GM23338 (cell line): ENCODE measurements at regions not wholly inside any gene's neighbourhood (a gene's known extent, or its start where the extent isn't known, plus 50 kb on each side); places are given as distances from the start of the nearest gene placed in this dataset.
A peak's percentile ranks its signal among the peaks of the same experiment; 100 is the strongest.

Experiments
- ATAC-seq: fragments of 200-7000 bp; cut with Tn5 transposase; 3 replicates; pipeline ENCODE4 v1.9.1; 2020
- DNase-seq: peaks from one replicate; pipeline ENCODE4 v3.0.0-alpha.2; 2015; ENCODE audit warnings: low spot score
- H2AFZ ChIP-seq: fragments of 200-600 bp; sonication (generic); 2 replicates; pipeline ENCODE4 v1.8.0; 2016; ENCODE audit warnings: antibody characterized with exemption, mild to moderate bottlenecking, moderate library complexity
- H3F3A ChIP-seq: fragments of 200-600 bp; sonication (generic); replicated peaks from 2 replicates; pipeline ENCODE4 v1.8.0; 2017; ENCODE audit warnings: antibody characterized with exemption, mixed run types, low read depth
- H3K27ac ChIP-seq: fragments of 200-600 bp; sonication (generic); 2 replicates; pipeline ENCODE4 v1.6.1; 2016; ENCODE audit warnings: low read depth
- H3K27me3 ChIP-seq: fragments of 200-600 bp; sonication (generic); 2 replicates; pipeline ENCODE4 v1.8.0; 2016; ENCODE audit warnings: mild to moderate bottlenecking, mixed run types, moderate library complexity; ENCODE audit not compliant: insufficient read depth
- H3K36me3 ChIP-seq: fragments of 200-600 bp; sonication (generic); 2 replicates; pipeline ENCODE4 v1.8.0; 2016; ENCODE audit warnings: mild to moderate bottlenecking; ENCODE audit not compliant: insufficient read depth
- H3K4me1 ChIP-seq: fragments of 200-600 bp; sonication (generic); 2 replicates; pipeline ENCODE4 v1.8.0; 2016; ENCODE audit warnings: mild to moderate bottlenecking, moderate library complexity; ENCODE audit not compliant: insufficient read depth
- H3K4me2 ChIP-seq: fragments of 200-600 bp; sonication (generic); 2 replicates; pipeline ENCODE4 v1.7.1; 2017; ENCODE audit warnings: mixed run types
- H3K4me3 ChIP-seq: fragments of 200-600 bp; sonication (generic); 2 replicates; pipeline ENCODE4 v1.6.1; 2016; ENCODE audit warnings: mixed run types
- H3K79me2 ChIP-seq: fragments of 200-600 bp; sonication (generic); replicated peaks from 2 replicates; pipeline ENCODE4 v1.8.0; 2017; ENCODE audit warnings: mild to moderate bottlenecking; ENCODE audit not compliant: insufficient read depth
- H3K9me2 ChIP-seq: fragments of 200-600 bp; sonication (generic); 2 replicates; pipeline ENCODE4 v1.8.0; 2017; ENCODE audit not compliant: insufficient read depth
- H4K20me1 ChIP-seq: fragments of 200-600 bp; sonication (generic); replicated peaks from 2 replicates; pipeline ENCODE4 v1.8.0; 2017; ENCODE audit warnings: mild to moderate bottlenecking; ENCODE audit not compliant: insufficient read depth
- H3K27ac Mint-ChIP-seq: 2 replicates; pipeline ENCODE4 v1.8.0; 2020; ENCODE audit warnings: inconsistent platforms, mild to moderate bottlenecking, moderate library complexity, mixed read lengths
- H3K27me3 Mint-ChIP-seq: 3 replicates; pipeline ENCODE4 v1.8.0; 2022; ENCODE audit warnings: low read depth, mild to moderate bottlenecking, moderate library complexity, mixed read lengths, inconsistent platforms; ENCODE audit not compliant: insufficient read depth, poor library complexity
- H3K36me3 Mint-ChIP-seq: 3 replicates; pipeline ENCODE4 v1.8.0; 2021; ENCODE audit warnings: low read depth, mild to moderate bottlenecking, inconsistent platforms, moderate library complexity, mixed read lengths
- H3K4me1 Mint-ChIP-seq: 3 replicates; pipeline ENCODE4 v1.8.0; 2020; ENCODE audit warnings: mild to moderate bottlenecking, inconsistent platforms, mixed read lengths
- H3K4me3 Mint-ChIP-seq: 3 replicates; pipeline ENCODE4 v1.8.0; 2021; ENCODE audit warnings: moderate library complexity, mild to moderate bottlenecking, inconsistent platforms, mixed read lengths
- H3K9me3 Mint-ChIP-seq: 3 replicates; pipeline ENCODE4 v1.8.0; 2020; ENCODE audit warnings: moderate library complexity, mild to moderate bottlenecking, inconsistent platforms, mixed read lengths
- CREB1 ChIP-seq: fragments of 250-450 bp; sonication (Bioruptor Pico); IDR thresholded peaks from 2 replicates; pipeline ENCODE4 v1.5.0; 2020; ENCODE audit warnings: low read depth, mild to moderate bottlenecking, moderate library complexity
- CTCF ChIP-seq, 2 experiments: fragments of 200-600 bp in 1 of 2; sonication (generic) in 1 of 2; conservative IDR thresholded peaks; 2 replicates each; pipeline versions ENCODE4 v1.5.1 to v1.6.1; 2016 to 2017; ENCODE audit warnings: antibody characterized with exemption in 2 of 2, low read depth in 2 of 2, mild to moderate bottlenecking in 2 of 2, moderate library complexity in 1 of 2
- EZH2 ChIP-seq: fragments of 200-600 bp; sonication (generic); IDR thresholded peaks from one replicate; pipeline ENCODE4 v1.8.0; 2017; ENCODE audit warnings: antibody characterized with exemption, mild to moderate bottlenecking, low read depth; ENCODE audit not compliant: unreplicated experiment
- EZH2phosphoT487 ChIP-seq: fragments of 200-600 bp; sonication (generic); IDR thresholded peaks from one replicate; pipeline ENCODE4 v1.8.1; 2018; ENCODE audit warnings: antibody characterized with exemption; ENCODE audit not compliant: unreplicated experiment
- JUNB ChIP-seq: IDR thresholded peaks from one replicate; pipeline ENCODE4 v1.6.1; 2016; ENCODE audit warnings: antibody characterized with exemption; ENCODE audit not compliant: unreplicated experiment
- NANOG ChIP-seq: IDR thresholded peaks from 2 replicates; pipeline ENCODE4 v1.6.1; 2016; ENCODE audit warnings: antibody characterized with exemption, borderline replicate concordance
- POLR2AphosphoS5 ChIP-seq: IDR thresholded peaks from 2 replicates; pipeline ENCODE4 v1.6.1; 2016; ENCODE audit warnings: antibody characterized with exemption, low read depth
- REST ChIP-seq: IDR thresholded peaks from one replicate; pipeline ENCODE4 v1.6.1; 2018; ENCODE audit warnings: antibody characterized with exemption; ENCODE audit not compliant: unreplicated experiment
- STAT1 ChIP-seq: IDR thresholded peaks from one replicate; pipeline ENCODE4 v1.6.1; 2016; ENCODE audit warnings: antibody characterized with exemption; ENCODE audit not compliant: unreplicated experiment
- ZNF114 ChIP-seq: fragments of 250-450 bp; sonication (Bioruptor Pico); IDR thresholded peaks from 2 replicates; pipeline ENCODE4 v1.5.0; 2020; ENCODE audit warnings: mild to moderate bottlenecking, moderate library complexity
- TF ChIP-seq, protein P1 (sequence below): IDR thresholded peaks from 2 replicates; pipeline ENCODE4 v1.6.1; 2016; ENCODE audit warnings: antibody characterized with exemption

GRCh38 chr2:6749962-6750361, 115.7 kb downstream of the CMPK2 start (continued):
- TF ChIP-seq REST: no peak
- no peak for TF ChIP-seq NANOG
- TF ChIP-seq CTCF (conservative IDR thresholded peaks at IDR 0.05; ENCODE audit: low read depth in 2 of 2): no peak
- TF ChIP-seq EZH2: no peak
- TF ChIP-seq CREB1 (CRISPR knock-in tag): no peak
- TF ChIP-seq, protein P1, sequence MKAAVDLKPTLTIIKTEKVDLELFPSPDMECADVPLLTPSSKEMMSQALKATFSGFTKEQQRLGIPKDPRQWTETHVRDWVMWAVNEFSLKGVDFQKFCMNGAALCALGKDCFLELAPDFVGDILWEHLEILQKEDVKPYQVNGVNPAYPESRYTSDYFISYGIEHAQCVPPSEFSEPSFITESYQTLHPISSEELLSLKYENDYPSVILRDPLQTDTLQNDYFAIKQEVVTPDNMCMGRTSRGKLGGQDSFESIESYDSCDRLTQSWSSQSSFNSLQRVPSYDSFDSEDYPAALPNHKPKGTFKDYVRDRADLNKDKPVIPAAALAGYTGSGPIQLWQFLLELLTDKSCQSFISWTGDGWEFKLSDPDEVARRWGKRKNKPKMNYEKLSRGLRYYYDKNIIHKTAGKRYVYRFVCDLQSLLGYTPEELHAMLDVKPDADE: no peak
- TF ChIP-seq EZH2phosphoT487: no peak
- TF ChIP-seq ZNF114: no peak
- TF ChIP-seq JUNB: no peak
- no peak for TF ChIP-seq POLR2AphosphoS5
- no peak for TF ChIP-seq STAT1

- no peaks in the 10 kb centered on the region for H3K36me3 Mint-ChIP-seq
- H3K4me3 Mint-ChIP-seq: no peak overlapping the region
- H3F3A ChIP-seq: no peaks in the 10 kb centered on the region
Observed at GRCh38 chr2:6750411-6751158, 115.1 kb downstream of the CMPK2 start.

More at GRCh38 chr2:6750411-6751158, 115.1 kb downstream of the CMPK2 start:
- no peak for ATAC-seq
- H2AFZ ChIP-seq: peak overlapping the region; percentile 43; the same call in 1 of the 2 replicates
- no peak for DNase-seq
- TF ChIP-seq JUNB (no peak), EZH2phosphoT487 (no peak)
- peaks cover 4% of the 10 kb centered on the region; the same call in 1 of the 2 replicates for H3K9me2 ChIP-seq
- no peaks in the 10 kb centered on the region for H4K20me1 ChIP-seq
- Mint-ChIP-seq H3K27ac (no peak overlapping the region), H3K4me1 (peaks cover 11% of the 10 kb centered on the region; the same call in 2 of the 3 replicates), H3K27me3 (peaks cover 4% of the 10 kb centered on the region), H3K9me3 (peaks cover 53% of the 10 kb centered on the region)
- H3K4me1 ChIP-seq: 0 out of 2 replicates have a peak, but pooled peaks cover 13% of the 10 kb centered on the region
- no peaks in the 10 kb centered on the region for H3K79me2 ChIP-seq
- H3K27me3 ChIP-seq: no peaks in the 10 kb centered on the region
- H3K4me2 ChIP-seq: no peak overlapping the region
- no peak overlapping the region for H3K27ac ChIP-seq
- H3K4me3 ChIP-seq: no peak overlapping the region
- H3K36me3 ChIP-seq: no peaks in the 10 kb centered on the region
